ENCODE measurements at regions not wholly inside any gene's neighbourhood (a gene's known extent, or its start where the extent isn't known, plus 50 kb on each side); places are given as distances from the start of the nearest gene placed in this dataset.

- H3K4me3 ChIP-seq (ENCODE audit: low read depth, low read length), result no peak overlapping the region
- TF ChIP-seq CTCF (IDR thresholded peaks at IDR 0.05; ENCODE audit: insufficient read depth, low read length), result no peak
- DNase-seq (ENCODE audit: low read depth), result no peak
Observed at GRCh38 chr9:73838871-73839270, 658.3 kb upstream of the RORB start.

- DNase-seq (ENCODE audit: low read depth), result no peak
- no peak for TF ChIP-seq CTCF (IDR thresholded peaks at IDR 0.05; ENCODE audit: insufficient read depth, low read length)
Observed at GRCh38 chr9:73839471-73839870, 657.7 kb upstream of the RORB start.

GRCh38 chr9:73841018-73841417, 656.1 kb upstream of the RORB start:
- no peak for TF ChIP-seq CTCF (IDR thresholded peaks at IDR 0.05; ENCODE audit: insufficient read depth, low read length)
- H3K4me3 ChIP-seq (ENCODE audit: low read depth, low read length), result no peak overlapping the region
- DNase-seq (ENCODE audit: low read depth), result no peak

More at GRCh38 chr9:73839471-73839870, 657.7 kb upstream of the RORB start:
- H3K4me3 ChIP-seq (ENCODE audit: low read depth, low read length), result no peak overlapping the region

GRCh38 chr9:73844135-73844534, 653.0 kb upstream of the RORB start:
- no peak overlapping the region for H3K4me3 ChIP-seq (ENCODE audit: low read depth, low read length)
- TF ChIP-seq CTCF (IDR thresholded peaks at IDR 0.05; ENCODE audit: insufficient read depth, low read length), result no peak
- no peak for DNase-seq (ENCODE audit: low read depth)

- DNase-seq (ENCODE audit: low read depth), result no peak
- no peak overlapping the region for H3K4me3 ChIP-seq (ENCODE audit: low read depth, low read length)
- TF ChIP-seq CTCF (IDR thresholded peaks at IDR 0.05; ENCODE audit: insufficient read depth, low read length), result no peak
Observed at GRCh38 chr9:73845539-73845938, 651.6 kb upstream of the RORB start.

- no peak for DNase-seq (ENCODE audit: low read depth)
- TF ChIP-seq CTCF (IDR thresholded peaks at IDR 0.05; ENCODE audit: insufficient read depth, low read length), result no peak
Observed at GRCh38 chr9:73845954-73846690, 651.0 kb upstream of the RORB start.

GRCh38 chr9:73847536-73847935, 649.6 kb upstream of the RORB start:
- no peak for DNase-seq (ENCODE audit: low read depth)
- no peak for TF ChIP-seq CTCF (IDR thresholded peaks at IDR 0.05; ENCODE audit: insufficient read depth, low read length)
- H3K4me3 ChIP-seq (ENCODE audit: low read depth, low read length), result no peak overlapping the region

More at GRCh38 chr9:73845954-73846690, 651.0 kb upstream of the RORB start:
- H3K4me3 ChIP-seq (ENCODE audit: low read depth, low read length), result no peak overlapping the region

Measured in fibroblast of the aortic adventitia (primary cell).